ENCODE measurements at regions not wholly inside any gene's neighbourhood (a gene's known extent, or its start where the extent isn't known, plus 50 kb on each side); places are given as distances from the start of the nearest gene placed in this dataset.
"Not testable (repeated sequence)": the region's sequence is repeated elsewhere in the genome, so short reads cannot be mapped to it uniquely, and the experiment has no call there.

- DNase-seq (ENCODE audit: low read depth in 2 of 2) = no peak
Measured at GRCh38 chr9:129435988-129436717, 184.7 kb downstream of the C9orf50 start.

- DNase-seq (ENCODE audit: low read depth in 2 of 2) = no peak
Measured at GRCh38 chr9:129435291-129435690, 185.6 kb downstream of the C9orf50 start.

GRCh38 chr9:129434187-129434586 lies 186.7 kb downstream of the C9orf50 start:
- DNase-seq (ENCODE audit: low read depth in 2 of 2) = no peak

- DNase-seq (ENCODE audit: low read depth in 2 of 2) = no peak
Measured at GRCh38 chr9:129432297-129433154, 188.4 kb downstream of the C9orf50 start.

- DNase-seq (ENCODE audit: low read depth in 2 of 2) = no peak
Measured at GRCh38 chr9:129430940-129431643, 189.8 kb downstream of the C9orf50 start.

GRCh38 chr9:129428864-129429577 lies 191.9 kb downstream of the C9orf50 start:
- DNase-seq (ENCODE audit: low read depth in 2 of 2) = no peak

GRCh38 chr9:129427149-129427548 lies 193.8 kb downstream of the C9orf50 start:
- DNase-seq (ENCODE audit: low read depth in 2 of 2) = no peak

- DNase-seq (ENCODE audit: low read depth in 2 of 2) = not testable (repeated sequence)
Measured at GRCh38 chr9:129423755-129424154, 197.1 kb downstream of the C9orf50 start.

GRCh38 chr9:129423216-129423615 lies 197.7 kb downstream of the C9orf50 start:
- DNase-seq (ENCODE audit: low read depth in 2 of 2) = no peak

- DNase-seq (ENCODE audit: low read depth in 2 of 2) = no peak
Measured at GRCh38 chr9:129422843-129423192, 198.1 kb downstream of the C9orf50 start.

GRCh38 chr9:129422032-129422842 lies 198.7 kb downstream of the C9orf50 start:
- no peak for DNase-seq (ENCODE audit: low read depth in 2 of 2)

GRCh38 chr9:129421371-129421770 lies 199.5 kb downstream of the C9orf50 start:
- no peak for DNase-seq (ENCODE audit: low read depth in 2 of 2)

- DNase-seq (ENCODE audit: low read depth in 2 of 2) = no peak
Measured at GRCh38 chr9:129420721-129421120, 200.2 kb downstream of the C9orf50 start.

GRCh38 chr9:129419382-129419899 lies 201.5 kb downstream of the C9orf50 start:
- no peak for DNase-seq (ENCODE audit: low read depth in 2 of 2)

GRCh38 chr9:129418451-129418850 lies 202.4 kb downstream of the C9orf50 start:
- no peak for DNase-seq (ENCODE audit: low read depth in 2 of 2)

GRCh38 chr9:129416821-129417539 lies 203.9 kb downstream of the C9orf50 start:
- DNase-seq (ENCODE audit: low read depth in 2 of 2) = no peak

GRCh38 chr9:129415942-129416651 lies 204.8 kb downstream of the C9orf50 start:
- DNase-seq (ENCODE audit: low read depth in 2 of 2) = no peak

- DNase-seq (ENCODE audit: low read depth in 2 of 2) = no peak
Measured at GRCh38 chr9:129414993-129415941, 205.6 kb downstream of the C9orf50 start.

All from fibroblast of skin of left quadriceps (primary cell).